ENCODE measurements at regions not wholly inside any gene's neighbourhood (a gene's known extent, or its start where the extent isn't known, plus 50 kb on each side); places are given as distances from the start of the nearest gene placed in this dataset.

DNA sequence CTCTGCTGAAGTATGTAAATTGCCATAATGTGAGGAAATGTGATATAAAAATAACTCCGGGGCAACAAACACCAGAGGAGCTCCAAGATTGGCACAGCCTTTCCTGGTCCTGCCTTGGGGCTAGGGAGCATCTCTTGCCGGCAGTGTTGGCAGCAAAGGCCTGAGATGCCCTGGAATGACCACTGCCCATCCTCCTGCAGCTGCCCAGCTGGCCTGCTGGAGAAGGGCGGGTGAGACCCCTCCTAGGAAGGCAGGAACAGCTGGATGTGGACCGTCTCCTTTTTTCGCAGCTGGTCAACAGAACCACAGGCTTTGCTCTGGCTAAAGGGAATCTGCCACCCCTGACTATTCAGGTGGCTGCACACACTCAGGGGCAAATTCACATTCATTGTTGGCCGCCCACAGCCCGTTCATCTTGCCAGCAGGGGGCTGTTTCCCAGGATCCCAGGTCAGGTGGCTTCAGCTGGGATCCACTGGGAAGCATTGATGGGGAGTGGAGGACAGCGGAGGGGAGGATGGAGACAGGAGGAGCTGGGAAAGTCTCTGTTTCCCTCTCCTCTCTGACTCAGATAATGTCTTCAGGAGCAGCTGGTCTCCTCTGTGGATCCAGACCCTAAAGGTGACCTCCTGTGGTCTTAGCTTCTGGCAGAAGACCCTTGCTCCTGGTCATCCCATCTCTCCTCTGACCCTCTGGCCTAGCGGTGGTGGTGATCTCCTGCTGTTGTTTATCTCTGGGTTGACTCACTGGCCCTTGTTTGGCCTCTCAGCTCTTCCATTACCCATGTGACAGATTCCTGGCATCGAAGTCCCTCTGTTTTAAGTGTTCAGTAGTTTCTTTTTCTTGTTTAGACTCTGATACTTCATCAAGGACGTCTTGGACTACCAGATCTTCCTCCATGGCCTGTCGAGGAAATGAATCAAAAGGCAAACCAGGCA lies 336.7 kb downstream of the DHX35 start (continued):
- TF ChIP-seq, protein P1, sequence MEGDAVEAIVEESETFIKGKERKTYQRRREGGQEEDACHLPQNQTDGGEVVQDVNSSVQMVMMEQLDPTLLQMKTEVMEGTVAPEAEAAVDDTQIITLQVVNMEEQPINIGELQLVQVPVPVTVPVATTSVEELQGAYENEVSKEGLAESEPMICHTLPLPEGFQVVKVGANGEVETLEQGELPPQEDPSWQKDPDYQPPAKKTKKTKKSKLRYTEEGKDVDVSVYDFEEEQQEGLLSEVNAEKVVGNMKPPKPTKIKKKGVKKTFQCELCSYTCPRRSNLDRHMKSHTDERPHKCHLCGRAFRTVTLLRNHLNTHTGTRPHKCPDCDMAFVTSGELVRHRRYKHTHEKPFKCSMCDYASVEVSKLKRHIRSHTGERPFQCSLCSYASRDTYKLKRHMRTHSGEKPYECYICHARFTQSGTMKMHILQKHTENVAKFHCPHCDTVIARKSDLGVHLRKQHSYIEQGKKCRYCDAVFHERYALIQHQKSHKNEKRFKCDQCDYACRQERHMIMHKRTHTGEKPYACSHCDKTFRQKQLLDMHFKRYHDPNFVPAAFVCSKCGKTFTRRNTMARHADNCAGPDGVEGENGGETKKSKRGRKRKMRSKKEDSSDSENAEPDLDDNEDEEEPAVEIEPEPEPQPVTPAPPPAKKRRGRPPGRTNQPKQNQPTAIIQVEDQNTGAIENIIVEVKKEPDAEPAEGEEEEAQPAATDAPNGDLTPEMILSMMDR (IDR thresholded peaks at IDR 0.05; ENCODE audit: control extremely low read depth in 1 of 3, insufficient read depth in 1 of 3, low read depth in 1 of 3, low read length in 3 of 3) = no peak
